ENCODE measurements at regions not wholly inside any gene's neighbourhood (a gene's known extent, or its start where the extent isn't known, plus 50 kb on each side); places are given as distances from the start of the nearest gene placed in this dataset.

DNA sequence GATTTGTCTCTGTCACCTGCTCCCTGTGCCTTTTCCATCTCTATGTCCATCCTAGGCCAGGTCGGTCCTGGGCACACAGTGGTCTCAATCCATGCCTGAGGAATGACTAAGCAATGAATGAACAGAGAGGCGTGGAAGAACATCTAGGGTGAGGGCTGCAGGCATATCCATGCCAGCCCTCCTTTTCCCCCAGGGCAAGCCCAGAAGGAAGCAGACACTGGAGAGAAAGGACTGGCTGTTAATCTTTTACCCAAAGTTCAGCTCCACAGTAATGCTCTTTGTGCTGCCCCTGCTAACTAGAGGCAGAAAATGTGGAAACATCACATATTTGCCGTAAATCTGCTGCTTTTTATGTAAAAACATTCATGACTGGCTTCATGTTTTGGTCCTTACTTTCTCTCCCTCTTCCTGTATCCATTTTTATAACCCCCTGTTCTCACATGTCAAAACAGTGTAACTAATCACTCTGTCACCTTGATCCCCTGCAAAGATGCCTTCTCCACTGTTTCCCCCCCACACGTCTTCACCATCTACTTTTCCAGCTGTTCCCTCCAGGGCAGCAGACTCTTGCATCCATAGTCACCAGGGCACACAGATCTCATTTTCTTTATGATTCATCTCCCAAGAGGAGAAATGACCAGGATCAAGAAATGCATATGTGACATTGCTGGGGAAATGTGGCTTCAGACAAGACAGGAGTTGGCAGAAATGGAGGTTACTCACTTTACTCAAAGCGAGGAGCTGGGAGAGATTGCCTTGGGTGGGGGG lies 166.4 kb upstream of the PROX1 start:
- H3K4me3 Mint-ChIP-seq (ENCODE audit: low read depth) = no peak overlapping the region
- no peaks in the 10 kb centered on the region for H3K27me3 Mint-ChIP-seq
- no peak for TF ChIP-seq CTCF (IDR thresholded peaks at IDR 0.05; ENCODE audit: unreplicated experiment)
- DNase-seq (ENCODE audit: low spot score, unreplicated experiment) = no peak
- no peak overlapping the region for H3K27ac Mint-ChIP-seq
- H3K9me3 Mint-ChIP-seq (ENCODE audit: low read depth) = no peaks in the 10 kb centered on the region
- no peaks in the 10 kb centered on the region for H3K36me3 Mint-ChIP-seq (ENCODE audit: insufficient read depth)
- peaks cover 1% of the 10 kb centered on the region for H3K4me1 Mint-ChIP-seq (ENCODE audit: low read depth)

- H3K9me3 Mint-ChIP-seq (ENCODE audit: low read depth) = no peaks in the 10 kb centered on the region
- H3K36me3 Mint-ChIP-seq (ENCODE audit: insufficient read depth) = no peaks in the 10 kb centered on the region
- no peak for TF ChIP-seq CTCF (IDR thresholded peaks at IDR 0.05; ENCODE audit: unreplicated experiment)
- H3K27me3 Mint-ChIP-seq = no peaks in the 10 kb centered on the region
- H3K4me1 Mint-ChIP-seq (ENCODE audit: low read depth) = peaks cover 1% of the 10 kb centered on the region
- DNase-seq (ENCODE audit: low spot score, unreplicated experiment) = no peak
- H3K4me3 Mint-ChIP-seq (ENCODE audit: low read depth) = no peak overlapping the region
- no peak overlapping the region for H3K27ac Mint-ChIP-seq
These were observed 165.8 kb upstream of the PROX1 start for GRCh38 chr1:213821943-213822334.

DNA sequence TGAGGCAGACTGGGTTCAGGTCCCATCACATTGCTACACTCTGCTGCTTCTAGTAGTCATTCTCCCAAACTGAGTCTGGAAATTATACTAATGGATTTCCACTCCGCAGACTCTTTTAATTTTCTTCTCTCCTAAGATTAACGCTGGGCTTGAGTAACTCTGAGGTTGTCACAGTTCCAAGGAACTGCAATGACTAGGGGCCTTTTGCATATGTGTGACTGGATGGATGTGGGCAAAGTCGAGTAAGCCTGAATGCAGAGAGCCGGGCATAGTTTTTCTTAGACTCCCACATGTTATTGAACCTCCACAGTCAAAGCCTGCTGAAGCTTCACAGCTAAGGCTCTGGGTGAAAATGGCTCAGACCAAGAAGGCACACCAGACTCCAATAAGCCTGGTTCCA lies 160.9 kb upstream of the PROX1 start:
- Mint-ChIP-seq H3K27me3 (peaks cover 3% of the 10 kb centered on the region), H3K36me3 (ENCODE audit: insufficient read depth) (no peaks in the 10 kb centered on the region), H3K27ac (no peak overlapping the region), H3K4me3 (ENCODE audit: low read depth) (no peak overlapping the region), H3K9me3 (ENCODE audit: low read depth) (no peaks in the 10 kb centered on the region), H3K4me1 (ENCODE audit: low read depth) (no peaks in the 10 kb centered on the region)
- no peak for DNase-seq (ENCODE audit: low spot score, unreplicated experiment)
- no peak for TF ChIP-seq CTCF (IDR thresholded peaks at IDR 0.05; ENCODE audit: unreplicated experiment)

DNA sequence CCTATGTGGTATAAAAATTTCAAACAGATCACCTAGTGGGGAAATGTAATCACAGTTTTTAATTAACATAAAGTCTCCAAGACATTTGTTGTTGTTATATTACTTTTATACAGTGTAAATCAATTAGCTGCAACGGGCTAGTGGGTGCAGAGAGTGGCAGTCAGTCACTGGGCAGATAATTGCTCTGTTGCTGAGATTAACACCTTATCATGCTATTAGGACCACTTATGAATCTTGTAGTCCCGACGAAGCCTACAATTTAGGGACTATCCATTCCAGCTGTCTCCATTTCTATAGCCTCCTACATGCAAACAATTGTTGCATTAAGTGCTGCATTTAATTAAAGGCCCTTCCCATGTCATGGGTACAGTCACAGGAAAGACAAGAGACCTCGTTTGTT lies 158.9 kb upstream of the PROX1 start:
- H3K4me3 Mint-ChIP-seq (ENCODE audit: low read depth) = no peak overlapping the region
- no peaks in the 10 kb centered on the region for H3K4me1 Mint-ChIP-seq (ENCODE audit: low read depth)
- DNase-seq (ENCODE audit: low spot score, unreplicated experiment) = no peak
- peaks cover 3% of the 10 kb centered on the region for H3K36me3 Mint-ChIP-seq (ENCODE audit: insufficient read depth)
- H3K27me3 Mint-ChIP-seq = peaks cover 3% of the 10 kb centered on the region
- H3K27ac Mint-ChIP-seq = no peak overlapping the region
- TF ChIP-seq CTCF (IDR thresholded peaks at IDR 0.05; ENCODE audit: unreplicated experiment) = no peak
- peaks cover 4% of the 10 kb centered on the region for H3K9me3 Mint-ChIP-seq (ENCODE audit: low read depth)

DNA sequence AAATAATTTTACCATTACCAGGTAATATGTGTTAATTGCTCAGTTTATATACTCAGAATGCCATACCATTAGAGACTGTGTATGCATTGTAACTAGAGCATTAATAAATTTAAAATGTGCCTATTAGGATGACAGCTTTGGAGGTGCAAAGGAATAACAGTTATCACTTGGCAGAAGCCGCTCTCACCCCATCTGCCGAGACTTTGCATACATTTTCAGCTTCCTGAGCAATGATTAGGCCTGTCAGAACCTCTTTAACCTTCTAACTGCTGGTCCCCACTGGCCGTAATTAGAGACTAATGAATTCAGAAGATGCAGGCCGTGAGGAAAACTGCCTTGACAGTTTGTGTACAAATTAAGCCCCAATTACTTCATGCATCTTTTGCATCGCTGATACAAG lies 158.0 kb upstream of the PROX1 start:
- DNase-seq (ENCODE audit: low spot score, unreplicated experiment) = no peak
- Mint-ChIP-seq H3K36me3 (ENCODE audit: insufficient read depth) (peaks cover 3% of the 10 kb centered on the region), H3K4me1 (ENCODE audit: low read depth) (no peaks in the 10 kb centered on the region), H3K9me3 (ENCODE audit: low read depth) (peaks cover 4% of the 10 kb centered on the region), H3K27ac (no peak overlapping the region), H3K27me3 (peaks cover 3% of the 10 kb centered on the region), H3K4me3 (ENCODE audit: low read depth) (no peak overlapping the region)
- no peak for TF ChIP-seq CTCF (IDR thresholded peaks at IDR 0.05; ENCODE audit: unreplicated experiment)

Measured in progenitor cell of endocrine pancreas (in vitro differentiated cells).